Mammary epithelial cell (primary cell): ENCODE measurements at regions not wholly inside any gene's neighbourhood (a gene's known extent, or its start where the extent isn't known, plus 50 kb on each side); places are given as distances from the start of the nearest gene placed in this dataset.

ENCODE experiments used
- CTCF ChIP-seq, 2 donors: IDR thresholded peaks in 1 of 2; conservative IDR thresholded peaks in 1 of 2; 2 replicates each; pipeline ENCODE4 v1.5.1; 2011 to 2012; ENCODE audit warnings: inconsistent platforms in 2 of 2, low read length in 2 of 2, mild to moderate bottlenecking in 2 of 2, control low read depth in 1 of 2, low read depth in 1 of 2; ENCODE audit not compliant: insufficient read depth in 1 of 2; ENCODE audit errors: extremely low read depth in 1 of 2
- EZH2 ChIP-seq: IDR thresholded peaks from 2 replicates; pipeline ENCODE4 v1.6.1; 2012; ENCODE audit warnings: low read length, inconsistent platforms, borderline replicate concordance

GRCh38 chr3:118809696-118810498 is 224.7 kb downstream of the IGSF11 start:
- TF ChIP-seq CTCF (conservative IDR thresholded peaks at IDR 0.05 in 1 of 2, IDR thresholded peaks at IDR 0.05 in 1 of 2; ENCODE audit: extremely low read depth in 1 of 2, insufficient read depth in 1 of 2, low read depth in 1 of 2, low read length in 2 of 2) = no peak
- TF ChIP-seq EZH2 = no peak
